ENCODE measurements at regions not wholly inside any gene's neighbourhood (a gene's known extent, or its start where the extent isn't known, plus 50 kb on each side); places are given as distances from the start of the nearest gene placed in this dataset.

DNA sequence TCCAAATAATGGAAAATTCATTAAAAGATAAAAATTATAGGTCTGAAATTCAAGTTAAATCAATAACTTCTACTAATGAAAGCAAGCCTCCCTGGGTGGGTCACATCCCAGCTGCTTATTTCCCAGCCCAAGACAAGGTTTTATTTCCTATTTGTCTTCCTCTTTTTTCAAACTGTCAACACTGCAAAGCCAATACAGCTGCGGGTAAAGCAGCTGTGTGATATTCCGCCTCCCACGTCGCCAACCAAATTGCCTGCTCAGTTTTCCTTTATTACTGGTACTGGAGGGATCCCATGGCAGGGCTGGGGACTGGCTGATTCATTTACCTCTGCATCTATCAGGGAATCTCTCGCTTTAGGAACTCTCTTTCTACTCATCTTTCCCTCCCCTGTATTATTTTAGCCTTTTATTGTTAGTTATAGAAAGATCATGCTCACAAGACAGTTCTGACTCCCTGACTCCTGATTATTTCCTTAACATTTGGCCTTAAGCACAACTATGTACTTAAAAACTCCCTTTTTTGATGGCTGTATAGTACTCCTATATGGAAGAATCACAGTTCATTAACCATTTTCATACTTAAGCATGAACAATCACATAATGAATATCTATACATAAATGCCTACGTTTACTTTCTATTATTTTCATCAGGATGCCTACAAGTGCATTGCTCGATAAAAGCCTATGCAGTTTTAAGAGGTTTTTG is 253.1 kb downstream of the CDCA7 start:
- DNase-seq (ENCODE audit: insufficient read length, low spot score) = no peak
- TF ChIP-seq, protein P1, sequence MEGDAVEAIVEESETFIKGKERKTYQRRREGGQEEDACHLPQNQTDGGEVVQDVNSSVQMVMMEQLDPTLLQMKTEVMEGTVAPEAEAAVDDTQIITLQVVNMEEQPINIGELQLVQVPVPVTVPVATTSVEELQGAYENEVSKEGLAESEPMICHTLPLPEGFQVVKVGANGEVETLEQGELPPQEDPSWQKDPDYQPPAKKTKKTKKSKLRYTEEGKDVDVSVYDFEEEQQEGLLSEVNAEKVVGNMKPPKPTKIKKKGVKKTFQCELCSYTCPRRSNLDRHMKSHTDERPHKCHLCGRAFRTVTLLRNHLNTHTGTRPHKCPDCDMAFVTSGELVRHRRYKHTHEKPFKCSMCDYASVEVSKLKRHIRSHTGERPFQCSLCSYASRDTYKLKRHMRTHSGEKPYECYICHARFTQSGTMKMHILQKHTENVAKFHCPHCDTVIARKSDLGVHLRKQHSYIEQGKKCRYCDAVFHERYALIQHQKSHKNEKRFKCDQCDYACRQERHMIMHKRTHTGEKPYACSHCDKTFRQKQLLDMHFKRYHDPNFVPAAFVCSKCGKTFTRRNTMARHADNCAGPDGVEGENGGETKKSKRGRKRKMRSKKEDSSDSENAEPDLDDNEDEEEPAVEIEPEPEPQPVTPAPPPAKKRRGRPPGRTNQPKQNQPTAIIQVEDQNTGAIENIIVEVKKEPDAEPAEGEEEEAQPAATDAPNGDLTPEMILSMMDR (IDR thresholded peaks at IDR 0.05; ENCODE audit: insufficient read depth, missing control alignments) = no peak
- FAIRE-seq = no peak

DNA sequence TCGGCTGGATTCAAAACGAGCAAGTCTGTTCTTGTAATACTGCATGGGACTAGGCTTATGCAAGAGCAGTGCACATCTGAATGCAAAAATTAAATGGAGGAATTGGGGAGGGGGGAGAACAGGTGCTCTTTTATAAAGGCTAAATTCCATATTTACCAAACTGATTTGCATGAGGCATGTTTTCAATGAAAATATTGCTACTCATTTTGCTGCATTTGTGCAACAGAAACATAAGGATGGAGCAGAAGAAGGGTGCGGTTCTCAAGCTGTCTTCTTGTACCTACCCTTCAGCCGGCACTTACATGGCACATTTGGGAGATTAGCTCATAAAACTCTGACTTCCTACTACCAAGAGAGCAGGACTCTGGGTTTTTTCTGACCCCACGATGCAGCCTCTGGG is 256.4 kb downstream of the CDCA7 start:
- FAIRE-seq (no peak), DNase-seq (ENCODE audit: insufficient read length, low spot score) (no peak)
- TF ChIP-seq, protein P1 (IDR thresholded peaks at IDR 0.05; ENCODE audit: insufficient read depth, missing control alignments) = no peak

DNA sequence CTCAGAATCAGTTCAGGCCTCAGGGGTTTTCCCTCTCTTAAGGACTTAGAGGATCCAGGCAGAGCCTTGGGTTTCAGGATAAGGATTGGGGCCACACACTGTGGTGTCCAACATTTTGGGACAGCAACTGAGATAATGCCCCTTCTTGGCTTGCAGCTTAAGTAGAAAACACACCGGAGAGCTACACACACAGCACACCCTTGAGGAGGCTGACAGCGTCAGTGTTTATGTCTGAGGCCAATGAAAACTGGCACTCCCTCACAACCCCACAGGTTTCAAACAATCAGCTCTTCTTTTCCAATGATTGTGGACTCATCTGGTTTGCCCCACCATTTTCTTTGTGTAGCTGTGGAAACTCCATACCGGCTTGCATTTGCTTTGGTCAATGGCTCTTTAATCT is 257.7 kb downstream of the CDCA7 start:
- FAIRE-seq (no peak), DNase-seq (ENCODE audit: insufficient read length, low spot score) (no peak)
- TF ChIP-seq, protein P1 (IDR thresholded peaks at IDR 0.05; ENCODE audit: insufficient read depth, missing control alignments) = no peak

DNA sequence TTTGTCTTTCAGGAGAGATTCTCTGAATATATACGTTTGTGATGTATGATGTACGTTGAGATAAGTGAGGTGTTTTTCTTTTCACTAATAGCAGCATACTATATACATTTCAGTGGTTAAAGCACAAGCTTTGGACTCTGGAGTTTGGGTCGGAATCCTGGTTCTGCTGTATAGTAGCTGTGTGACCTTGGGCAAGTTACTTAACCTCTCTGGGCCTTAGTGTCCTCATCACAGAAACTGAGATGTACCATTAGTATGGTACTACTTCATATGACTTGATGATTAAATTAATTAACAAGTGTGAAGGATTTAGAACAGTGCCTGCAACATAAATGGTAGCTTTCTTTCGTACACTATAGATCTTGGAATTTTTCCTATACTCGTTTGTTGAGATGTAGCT is 258.7 kb downstream of the CDCA7 start:
- FAIRE-seq (no peak), DNase-seq (ENCODE audit: insufficient read length, low spot score) (no peak)
- TF ChIP-seq, protein P1 (IDR thresholded peaks at IDR 0.05; ENCODE audit: insufficient read depth, missing control alignments) = no peak

DNA sequence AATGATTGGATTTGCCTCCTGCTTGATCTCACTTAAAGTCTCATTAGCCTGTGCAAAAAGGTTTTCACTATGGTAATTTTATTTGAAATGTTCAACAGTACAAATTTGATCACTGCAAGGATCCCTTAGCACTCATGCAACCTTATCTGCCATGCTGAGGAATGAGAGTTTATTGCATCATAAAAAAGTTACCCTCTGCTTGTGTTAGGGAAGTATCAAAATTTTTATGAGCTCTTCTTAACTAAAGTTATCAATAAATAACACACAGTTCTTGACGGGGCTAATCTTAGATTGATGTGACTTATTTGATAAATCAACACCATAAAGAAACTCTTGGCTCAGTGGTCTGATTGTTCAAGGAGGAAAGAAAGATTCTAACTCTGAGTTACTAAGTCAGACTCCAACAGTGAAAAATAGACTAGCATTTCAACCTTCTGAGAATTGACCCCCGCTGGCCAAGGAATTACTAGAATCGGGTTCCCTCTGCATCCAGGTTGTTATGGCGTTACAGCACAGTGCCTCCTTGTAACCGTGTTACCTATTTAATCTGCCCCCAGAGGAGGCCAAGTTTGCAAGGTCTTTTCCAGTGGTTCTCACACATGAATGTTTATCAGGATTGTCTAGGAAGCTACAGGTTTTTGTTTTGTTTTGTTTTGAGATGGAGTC is 259.7 kb downstream of the CDCA7 start:
- TF ChIP-seq, protein P1 (IDR thresholded peaks at IDR 0.05; ENCODE audit: insufficient read depth, missing control alignments) = no peak

DNA sequence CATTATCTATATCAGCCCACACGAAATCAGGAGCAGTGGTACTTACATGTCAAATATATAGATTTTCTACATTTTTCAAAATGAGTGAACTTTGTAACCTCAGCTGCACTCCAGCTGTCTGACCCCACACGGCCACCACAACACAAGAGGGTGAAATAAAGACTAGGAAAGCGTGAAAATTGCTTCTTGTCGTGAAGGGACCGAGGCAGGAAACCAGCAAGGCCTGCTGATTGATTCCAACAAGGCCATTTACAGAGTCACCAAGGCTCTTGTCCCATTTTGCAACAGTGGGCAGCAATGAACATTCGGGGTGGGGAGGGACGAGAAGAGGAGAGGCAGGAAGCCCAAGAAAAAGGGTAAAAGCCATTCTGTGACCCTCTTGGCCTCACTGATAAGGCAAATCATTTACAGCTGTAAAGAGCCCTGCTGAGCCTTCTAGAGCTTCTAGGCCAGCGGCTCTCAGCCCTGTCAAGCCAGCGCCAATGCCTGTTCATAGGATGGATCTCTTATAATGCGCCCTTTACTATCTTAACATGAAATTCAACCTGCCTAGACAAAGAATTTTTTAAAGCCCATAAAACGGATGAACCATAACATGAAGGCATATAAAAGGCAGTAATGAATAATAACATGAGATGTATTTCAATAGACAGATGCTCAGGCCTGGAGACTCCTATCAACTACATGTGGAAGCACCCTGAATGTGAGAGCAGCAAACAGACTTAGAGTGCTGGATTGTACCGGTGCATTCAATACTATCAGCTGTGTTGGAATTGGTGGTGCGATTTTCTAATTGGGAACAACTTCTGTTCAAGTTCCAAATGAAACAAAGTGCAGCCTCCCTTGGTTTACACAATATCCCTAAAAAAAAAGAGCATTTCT is 269.0 kb downstream of the CDCA7 start:
- FAIRE-seq = no peak
- TF ChIP-seq, protein P1 (IDR thresholded peaks at IDR 0.05; ENCODE audit: insufficient read depth, missing control alignments) = no peak
- no peak for DNase-seq (ENCODE audit: insufficient read length, low spot score)

More for the DNA sequence above, 259.7 kb downstream of the CDCA7 start:
- FAIRE-seq (no peak), DNase-seq (ENCODE audit: insufficient read length, low spot score) (no peak)
